Uterus (tissue), 2 donors: ENCODE measurements at regions not wholly inside any gene's neighbourhood (a gene's known extent, or its start where the extent isn't known, plus 50 kb on each side); places are given as distances from the start of the nearest gene placed in this dataset.
"Not testable (repeated sequence)": the region's sequence is repeated elsewhere in the genome, so short reads cannot be mapped to it uniquely, and the experiment has no call there.

Experiments
- CTCF ChIP-seq, 4 experiments: fragments of 200-600 bp in 2 of 4; fragments of 450-650 bp in 2 of 4; sonication (generic) in 2 of 4; IDR thresholded peaks; one replicate each; pipeline ENCODE4 v1.5.1; 2016 to 2019; ENCODE audit warnings: antibody characterized with exemption in 4 of 4, mild to moderate bottlenecking in 2 of 4, moderate library complexity in 1 of 4
- POLR2A ChIP-seq, 2 donors: fragments of 450-650 bp; IDR thresholded peaks; one replicate each; pipeline ENCODE4 v1.6.1; 2016; ENCODE audit warnings: antibody characterized with exemption in 2 of 2, mild to moderate bottlenecking in 1 of 2, moderate library complexity in 1 of 2

GRCh38 chr5:24017710-24018109 lies 510.3 kb downstream of the PRDM9 start:
- TF ChIP-seq CTCF, POLR2A (IDR thresholded peaks at IDR 0.05): not testable (repeated sequence)
